GM13976 (cell line): ENCODE measurements at regions not wholly inside any gene's neighbourhood (a gene's known extent, or its start where the extent isn't known, plus 50 kb on each side); places are given as distances from the start of the nearest gene placed in this dataset.

Experiments used
- DNase-seq: peaks from one replicate; pipeline ENCODE4 v3.0.0; 2012; ENCODE audit warnings: low spot score
- in situ Hi-C: fragments of 300-500 bp; cut with MboI; formaldehyde crosslinking; loops from one replicate; pipeline ENCODE4 v1.12.0; 2022; ENCODE audit warnings: low sequenced_read_pairs, mixed read lengths, inconsistent platforms; ENCODE audit not compliant: unreplicated experiment
- TF ChIP-seq, protein P1 (sequence below): IDR thresholded peaks from 2 replicates; pipeline ENCODE4 v1.5.1; 2012; ENCODE audit warnings: borderline replicate concordance, mild to moderate bottlenecking; ENCODE audit not compliant: insufficient read depth; ENCODE audit errors: extremely low read depth, missing control alignments, control extremely low read depth

DNA sequence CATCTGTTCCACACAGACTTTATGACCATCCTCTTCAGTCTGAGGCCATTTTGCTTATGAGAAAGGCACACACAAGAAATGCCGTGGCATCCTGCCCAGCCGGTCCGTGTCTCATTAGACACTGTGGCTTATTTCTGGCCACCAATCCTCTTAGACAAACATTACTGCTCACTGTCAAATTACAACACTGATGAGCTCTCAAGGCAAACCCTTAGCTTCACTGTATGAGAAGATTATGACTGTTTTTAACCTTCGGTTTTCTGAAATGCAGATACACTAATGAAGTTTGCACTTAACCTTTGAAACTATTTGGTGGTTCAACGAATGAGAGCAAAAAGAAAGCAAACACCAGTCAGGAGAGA, 50.5 kb upstream of the DST start:
- no peak for DNase-seq
- in situ Hi-C loops = no loop called here
- TF ChIP-seq, protein P1, sequence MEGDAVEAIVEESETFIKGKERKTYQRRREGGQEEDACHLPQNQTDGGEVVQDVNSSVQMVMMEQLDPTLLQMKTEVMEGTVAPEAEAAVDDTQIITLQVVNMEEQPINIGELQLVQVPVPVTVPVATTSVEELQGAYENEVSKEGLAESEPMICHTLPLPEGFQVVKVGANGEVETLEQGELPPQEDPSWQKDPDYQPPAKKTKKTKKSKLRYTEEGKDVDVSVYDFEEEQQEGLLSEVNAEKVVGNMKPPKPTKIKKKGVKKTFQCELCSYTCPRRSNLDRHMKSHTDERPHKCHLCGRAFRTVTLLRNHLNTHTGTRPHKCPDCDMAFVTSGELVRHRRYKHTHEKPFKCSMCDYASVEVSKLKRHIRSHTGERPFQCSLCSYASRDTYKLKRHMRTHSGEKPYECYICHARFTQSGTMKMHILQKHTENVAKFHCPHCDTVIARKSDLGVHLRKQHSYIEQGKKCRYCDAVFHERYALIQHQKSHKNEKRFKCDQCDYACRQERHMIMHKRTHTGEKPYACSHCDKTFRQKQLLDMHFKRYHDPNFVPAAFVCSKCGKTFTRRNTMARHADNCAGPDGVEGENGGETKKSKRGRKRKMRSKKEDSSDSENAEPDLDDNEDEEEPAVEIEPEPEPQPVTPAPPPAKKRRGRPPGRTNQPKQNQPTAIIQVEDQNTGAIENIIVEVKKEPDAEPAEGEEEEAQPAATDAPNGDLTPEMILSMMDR = no peak

GRCh38 chr6:56692523-56693245, 50.0 kb upstream of the DST start:
- no peak for DNase-seq
- in situ Hi-C loops = no loop called here
- TF ChIP-seq, protein P1 = no peak
